Bone marrow (tissue), 2 donors: ENCODE measurements at regions not wholly inside any gene's neighbourhood (a gene's known extent, or its start where the extent isn't known, plus 50 kb on each side); places are given as distances from the start of the nearest gene placed in this dataset.
A peak's percentile ranks its signal among the peaks of the same experiment; 100 is the strongest.
"Not testable (repeated sequence)": the region's sequence is repeated elsewhere in the genome, so short reads cannot be mapped to it uniquely, and the experiment has no call there.

Experiments used
- DNase-seq, 2 donors: peaks; one replicate each; lab custom pipeline; 2025; lab: John Stamatoyannopoulos, UW

GRCh38 chr6:55058682-55059081 is 115.6 kb upstream of the HCRTR2 start:
- no peak for DNase-seq

GRCh38 chr6:55064711-55065420 is 109.4 kb upstream of the HCRTR2 start:
- no peak for DNase-seq

GRCh38 chr6:55069132-55069781 is 105.1 kb upstream of the HCRTR2 start:
- peak in 1 of 2 donors; percentile 66 for DNase-seq

- DNase-seq, result no peak
Observed at GRCh38 chr6:55082021-55082420, 92.3 kb upstream of the HCRTR2 start.

- DNase-seq, result not testable (repeated sequence)
Observed at GRCh38 chr6:55088011-55088410, 86.3 kb upstream of the HCRTR2 start.

- DNase-seq, result no peak
Observed at GRCh38 chr6:55088902-55089301, 85.4 kb upstream of the HCRTR2 start.

GRCh38 chr6:55089325-55089724 is 85.0 kb upstream of the HCRTR2 start:
- DNase-seq, result no peak

GRCh38 chr6:55100686-55101085 is 73.6 kb upstream of the HCRTR2 start:
- DNase-seq, result no peak

- DNase-seq, result no peak
Observed at GRCh38 chr6:55101157-55101556, 73.2 kb upstream of the HCRTR2 start.

- no peak for DNase-seq
Observed at GRCh38 chr6:55108134-55109130, 65.9 kb upstream of the HCRTR2 start.

GRCh38 chr6:55117267-55117666 is 57.0 kb upstream of the HCRTR2 start:
- no peak for DNase-seq

- not testable (repeated sequence) for DNase-seq
Observed at GRCh38 chr6:55124241-55124640, 50.1 kb upstream of the HCRTR2 start.
